Calu3 (cell line): ENCODE measurements at regions not wholly inside any gene's neighbourhood (a gene's known extent, or its start where the extent isn't known, plus 50 kb on each side); places are given as distances from the start of the nearest gene placed in this dataset.

Experiments
- BruUV-seq: library from RNA; stranded (reverse); fragments of 400-500 nt; replicated peaks from 2 replicates; lab custom pipeline; 2021; lab: Mats Ljungman, UMichigan
- CTCF ChIA-PET: fragments of 300-600 bp; sonication (Branson Sonifier 250); formaldehyde crosslinking; loops from one replicate; lab custom pipeline; 2022; ENCODE audit warnings: antibody characterized with exemption; lab: Charles Lee
- DNase-seq: peaks from one replicate; pipeline ENCODE4 v3.0.0; 2022
- H3K27ac Mint-ChIP-seq: one replicate; pipeline ENCODE4 v1.8.0; 2022; ENCODE audit warnings: mixed read lengths; ENCODE audit not compliant: unreplicated experiment
- H3K27me3 Mint-ChIP-seq: one replicate; pipeline ENCODE4 v1.8.0; 2022; ENCODE audit warnings: mixed read lengths; ENCODE audit not compliant: unreplicated experiment
- H3K36me3 Mint-ChIP-seq: one replicate; pipeline ENCODE4 v1.8.0; 2022; ENCODE audit warnings: mild to moderate bottlenecking, moderate library complexity, mixed read lengths; ENCODE audit not compliant: insufficient read depth, unreplicated experiment
- H3K4me1 Mint-ChIP-seq: one replicate; pipeline ENCODE4 v1.8.0; 2022; ENCODE audit warnings: mild to moderate bottlenecking, low read depth, mixed read lengths; ENCODE audit not compliant: unreplicated experiment
- H3K4me3 Mint-ChIP-seq: one replicate; pipeline ENCODE4 v1.8.0; 2022; ENCODE audit warnings: mild to moderate bottlenecking, low read depth, moderate library complexity, mixed read lengths; ENCODE audit not compliant: unreplicated experiment
- H3K9me3 Mint-ChIP-seq: one replicate; pipeline ENCODE4 v1.8.0; 2022; ENCODE audit warnings: low read depth, mixed read lengths; ENCODE audit not compliant: unreplicated experiment
- CTCF ChIP-seq: fragments of 200-600 bp; IDR thresholded peaks from one replicate; pipeline ENCODE4 v1.8.0; 2022; ENCODE audit warnings: antibody characterized with exemption; ENCODE audit not compliant: unreplicated experiment
- intact Hi-C: fragments of 100-400 bp; cut with micrococcal nuclease; formaldehyde crosslinking; loops from one replicate; pipeline ENCODE4 v1.10.0; 2022; ENCODE audit not compliant: unreplicated experiment

DNA sequence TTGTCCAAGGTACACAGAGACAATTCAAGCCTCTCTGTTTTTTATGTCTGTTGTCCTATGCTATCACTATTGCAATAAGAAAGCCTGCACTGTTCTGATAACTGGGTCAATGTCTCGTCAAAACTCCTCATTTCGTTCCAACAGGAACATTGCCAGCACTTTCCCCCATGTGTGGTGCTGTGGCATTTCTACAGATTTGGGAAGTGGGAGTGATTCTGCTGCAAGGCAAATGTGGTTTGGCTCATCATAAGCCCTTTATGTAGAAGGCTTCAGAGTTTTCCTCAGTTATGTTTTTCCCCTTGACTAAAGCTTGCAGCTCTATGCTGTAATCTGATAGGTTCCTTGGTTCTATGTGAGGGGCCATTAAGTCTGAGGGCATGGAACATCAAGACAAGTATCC is 324.1 kb upstream of the TCF4 start:
- Mint-ChIP-seq H3K4me1 (peaks cover 9% of the 10 kb centered on the region), H3K27ac (no peak overlapping the region), H3K36me3 (no peaks in the 10 kb centered on the region), H3K27me3 (no peaks in the 10 kb centered on the region), H3K9me3 (peaks cover 2% of the 10 kb centered on the region), H3K4me3 (no peak overlapping the region)
- no peak for TF ChIP-seq CTCF
- CTCF ChIA-PET, result interaction anchor here (1.1 kb wide), 1 partner anchor 9 kb away, joined by 3 read pairs; no protein-coding TSS in a partner anchor
- no peak for DNase-seq
- BruUV-seq, result no TSS peak
- intact Hi-C loops, result no loop called here

DNA sequence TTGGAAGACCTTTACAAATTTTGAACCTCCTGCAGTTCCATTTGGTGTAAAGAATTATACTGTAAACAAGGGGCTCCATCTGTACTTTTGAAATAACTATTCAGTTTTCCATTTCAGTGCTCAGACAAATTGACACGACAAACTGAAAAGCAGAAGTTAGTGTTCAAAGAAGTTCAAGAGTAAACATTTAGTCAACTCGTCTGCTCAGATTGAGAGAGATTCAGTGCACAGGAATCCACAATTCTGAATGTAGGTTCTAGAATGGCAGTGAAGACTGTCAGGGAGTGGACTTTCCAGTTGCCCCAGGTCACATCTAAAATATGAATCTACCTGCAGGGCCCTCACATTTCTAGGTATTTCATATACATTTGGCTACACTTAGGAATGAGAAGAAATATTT is 322.3 kb upstream of the TCF4 start:
- H3K27me3 Mint-ChIP-seq, result no peaks in the 10 kb centered on the region
- CTCF ChIA-PET, result no interaction called here
- no peak overlapping the region for H3K4me3 Mint-ChIP-seq
- peaks cover 6% of the 10 kb centered on the region for H3K9me3 Mint-ChIP-seq
- H3K27ac Mint-ChIP-seq, result no peak overlapping the region
- intact Hi-C loops, result no loop called here
- TF ChIP-seq CTCF, result no peak
- DNase-seq, result no peak
- no TSS peak for BruUV-seq
- H3K4me1 Mint-ChIP-seq, result peaks cover 21% of the 10 kb centered on the region
- H3K36me3 Mint-ChIP-seq, result no peaks in the 10 kb centered on the region

DNA sequence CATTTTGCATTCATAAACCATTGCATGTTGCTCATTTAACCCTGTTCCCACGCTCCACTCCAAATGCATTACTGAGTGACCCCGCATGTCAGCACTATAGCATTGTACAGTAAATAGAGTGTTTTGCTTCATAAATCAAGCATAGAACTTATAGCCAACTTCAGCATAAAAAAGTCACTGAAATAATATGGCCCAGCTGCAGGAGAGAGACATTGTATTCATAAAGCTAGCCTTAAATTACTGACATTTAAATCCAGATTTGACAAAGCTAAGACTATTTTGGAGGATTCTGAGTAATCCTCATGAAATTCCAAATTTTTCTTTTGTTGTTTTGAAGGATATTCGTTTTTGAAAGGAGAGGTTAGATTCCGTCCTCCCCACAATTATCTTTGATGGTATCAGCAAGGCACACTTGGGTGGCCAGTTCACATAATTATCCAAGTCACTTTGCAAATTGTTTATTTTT is 320.9 kb upstream of the TCF4 start:
- H3K4me1 Mint-ChIP-seq, result peaks cover 21% of the 10 kb centered on the region

GRCh38 chr18:55907453-55908175 is 319.6 kb upstream of the TCF4 start:
- no peak overlapping the region for H3K27ac Mint-ChIP-seq
- no peak for DNase-seq
- TF ChIP-seq CTCF, result no peak
- H3K4me1 Mint-ChIP-seq, result peaks cover 21% of the 10 kb centered on the region
- H3K9me3 Mint-ChIP-seq, result peaks cover 6% of the 10 kb centered on the region
- no peaks in the 10 kb centered on the region for H3K36me3 Mint-ChIP-seq
- no peak overlapping the region for H3K4me3 Mint-ChIP-seq
- BruUV-seq, result no TSS peak
- CTCF ChIA-PET, result no interaction called here
- intact Hi-C loops, result no loop called here
- no peaks in the 10 kb centered on the region for H3K27me3 Mint-ChIP-seq

More for the DNA sequence above, 320.9 kb upstream of the TCF4 start:
- CTCF ChIA-PET, result interaction anchor here (0.6 kb wide), 1 partner anchor 403 kb away, joined by 3 read pairs; no protein-coding TSS in a partner anchor
- intact Hi-C loops, result no loop called here
- TF ChIP-seq CTCF, result no peak
- no peaks in the 10 kb centered on the region for H3K27me3 Mint-ChIP-seq
- H3K36me3 Mint-ChIP-seq, result no peaks in the 10 kb centered on the region
- no peak overlapping the region for H3K27ac Mint-ChIP-seq
- DNase-seq, result no peak
- H3K9me3 Mint-ChIP-seq, result peaks cover 6% of the 10 kb centered on the region
- BruUV-seq, result no TSS peak
- no peak overlapping the region for H3K4me3 Mint-ChIP-seq
